Thyroid gland (tissue), 4 donors: ENCODE measurements at regions not wholly inside any gene's neighbourhood (a gene's known extent, or its start where the extent isn't known, plus 50 kb on each side); places are given as distances from the start of the nearest gene placed in this dataset.
"Not testable (repeated sequence)": the region's sequence is repeated elsewhere in the genome, so short reads cannot be mapped to it uniquely, and the experiment has no call there.

ENCODE experiments used
- DNase-seq, 2 donors: peaks; one replicate each; pipeline ENCODE4 v3.0.0-alpha.2; 2019
- H3K27ac ChIP-seq, 3 donors: fragments of 200-600 bp; sonication (generic); 1 replicate in 2 of 3; 2 replicates in 1 of 3; pipeline ENCODE4 v1.5.1; 2016 to 2019; ENCODE audit warnings: mild to moderate bottlenecking in 1 of 3, moderate library complexity in 1 of 3
- H3K27me3 ChIP-seq: fragments of 200-600 bp; sonication (generic); one replicate; pipeline ENCODE4 v1.5.1; 2019
- H3K36me3 ChIP-seq, 2 donors: fragments of 200-600 bp; sonication (generic); one replicate each; pipeline ENCODE4 v1.5.1; 2016 to 2019
- H3K4me1 ChIP-seq, 2 donors: fragments of 200-600 bp; sonication (generic); one replicate each; pipeline ENCODE4 v1.5.1; 2017 to 2019
- H3K4me3 ChIP-seq, 3 donors: fragments of 200-600 bp; sonication (generic); replicated peaks in 1 of 3; 1 replicate in 2 of 3; 2 replicates in 1 of 3; pipeline ENCODE4 v1.5.1; 2016; ENCODE audit warnings: mild to moderate bottlenecking in 1 of 3
- H3K9me3 ChIP-seq: fragments of 200-600 bp; sonication (generic); one replicate; pipeline ENCODE4 v1.5.1; 2017
- POLR2A ChIP-seq, 2 donors: fragments of 450-650 bp; IDR thresholded peaks; one replicate each; pipeline ENCODE4 v1.6.1; 2017; ENCODE audit warnings: antibody characterized with exemption in 2 of 2, mild to moderate bottlenecking in 2 of 2, moderate library complexity in 1 of 2
- WGBS, 2 donors: methylation state at CpG; one replicate each; pipeline ENCODE4 v1.1.5; 2017; 5-methylcytosine and 5-hydroxymethylcytosine counted together
- intact Hi-C: fragments of 100-400 bp; cut with DNase I; formaldehyde crosslinking; loops from one replicate; pipeline ENCODE4 v1.15.1; 2023
- TF ChIP-seq, protein P1 (sequence below), 6 experiments: fragments of 200-600 bp in 3 of 6; fragments of 450-650 bp in 3 of 6; sonication (generic) in 3 of 6; IDR thresholded peaks; one replicate each; pipeline ENCODE4 v1.5.1; 2016 to 2019; ENCODE audit warnings: antibody characterized with exemption in 6 of 6, mild to moderate bottlenecking in 2 of 6, inconsistent platforms in 1 of 6, moderate library complexity in 1 of 6

DNA sequence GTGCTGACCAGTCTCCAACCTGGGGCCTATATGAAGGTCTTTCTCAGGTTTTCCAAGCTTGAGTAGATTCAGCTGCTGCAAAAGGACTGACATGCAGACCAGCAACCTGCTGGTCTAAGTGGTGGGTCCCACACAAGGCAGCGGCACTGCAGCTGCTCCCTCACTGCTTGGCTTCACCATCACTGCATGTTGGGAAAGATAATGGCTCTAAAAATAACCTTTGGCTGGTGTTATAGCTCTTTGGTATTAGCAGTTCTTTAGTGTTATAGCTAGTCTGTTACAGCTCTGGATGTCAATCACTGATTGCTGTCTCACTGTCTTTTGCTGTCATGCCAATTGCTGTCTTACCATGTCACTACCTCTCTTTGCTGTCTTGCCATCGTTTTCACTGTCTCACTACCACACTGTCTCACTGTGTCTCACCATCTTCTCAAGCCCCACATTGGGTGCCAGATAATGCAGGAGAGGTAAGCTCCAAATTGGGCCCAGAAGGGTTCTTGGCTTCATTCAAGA, 726.4 kb downstream of the TENT5A start:
- Histone ChIP-seq H3K27ac (no peak overlapping the region), H3K4me3 (no peak overlapping the region), H3K27me3 (no peaks in the 10 kb centered on the region), H3K36me3 (no peaks in the 10 kb centered on the region), H3K9me3 (no peaks in the 10 kb centered on the region), H3K4me1 (no peaks in the 10 kb centered on the region)
- no peak for DNase-seq
- TF ChIP-seq, protein P1, sequence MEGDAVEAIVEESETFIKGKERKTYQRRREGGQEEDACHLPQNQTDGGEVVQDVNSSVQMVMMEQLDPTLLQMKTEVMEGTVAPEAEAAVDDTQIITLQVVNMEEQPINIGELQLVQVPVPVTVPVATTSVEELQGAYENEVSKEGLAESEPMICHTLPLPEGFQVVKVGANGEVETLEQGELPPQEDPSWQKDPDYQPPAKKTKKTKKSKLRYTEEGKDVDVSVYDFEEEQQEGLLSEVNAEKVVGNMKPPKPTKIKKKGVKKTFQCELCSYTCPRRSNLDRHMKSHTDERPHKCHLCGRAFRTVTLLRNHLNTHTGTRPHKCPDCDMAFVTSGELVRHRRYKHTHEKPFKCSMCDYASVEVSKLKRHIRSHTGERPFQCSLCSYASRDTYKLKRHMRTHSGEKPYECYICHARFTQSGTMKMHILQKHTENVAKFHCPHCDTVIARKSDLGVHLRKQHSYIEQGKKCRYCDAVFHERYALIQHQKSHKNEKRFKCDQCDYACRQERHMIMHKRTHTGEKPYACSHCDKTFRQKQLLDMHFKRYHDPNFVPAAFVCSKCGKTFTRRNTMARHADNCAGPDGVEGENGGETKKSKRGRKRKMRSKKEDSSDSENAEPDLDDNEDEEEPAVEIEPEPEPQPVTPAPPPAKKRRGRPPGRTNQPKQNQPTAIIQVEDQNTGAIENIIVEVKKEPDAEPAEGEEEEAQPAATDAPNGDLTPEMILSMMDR (IDR thresholded peaks at IDR 0.05) = no peak
- TF ChIP-seq POLR2A (IDR thresholded peaks at IDR 0.05) = no peak
- intact Hi-C loops = no loop called here
- WGBS, 2 donors = 52 to 80% methylated on average over 2 of the region's 2 CpGs

DNA sequence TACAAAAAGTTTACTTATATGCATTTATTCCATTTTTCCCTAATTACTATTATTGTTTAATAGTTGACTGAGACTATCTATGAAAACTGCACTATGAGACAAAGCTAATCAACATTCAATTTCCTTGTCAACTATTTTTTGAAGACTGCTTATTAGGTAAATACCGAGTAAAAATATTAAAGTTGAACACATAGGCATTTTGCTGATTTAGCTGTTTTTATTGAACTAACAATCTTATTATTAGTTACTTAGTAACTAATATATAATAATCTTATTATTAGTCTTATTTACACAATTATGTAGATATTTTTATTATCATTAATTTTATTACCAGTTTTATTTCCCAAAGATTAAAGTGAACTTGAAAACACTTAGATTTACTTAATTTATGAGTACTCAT, 728.8 kb downstream of the TENT5A start:
- DNase-seq = no peak
- intact Hi-C loops = no loop called here
- H3K27ac ChIP-seq = no peak overlapping the region
- 54 to 97% methylated on average over 1 of the region's 1 CpG for WGBS, 2 donors
- no peak for TF ChIP-seq POLR2A (IDR thresholded peaks at IDR 0.05)
- TF ChIP-seq, protein P1 (IDR thresholded peaks at IDR 0.05) = no peak
- H3K4me1 ChIP-seq = no peaks in the 10 kb centered on the region
- H3K4me3 ChIP-seq = no peak overlapping the region
- H3K9me3 ChIP-seq = no peaks in the 10 kb centered on the region
- H3K27me3 ChIP-seq = no peaks in the 10 kb centered on the region
- no peaks in the 10 kb centered on the region for H3K36me3 ChIP-seq

DNA sequence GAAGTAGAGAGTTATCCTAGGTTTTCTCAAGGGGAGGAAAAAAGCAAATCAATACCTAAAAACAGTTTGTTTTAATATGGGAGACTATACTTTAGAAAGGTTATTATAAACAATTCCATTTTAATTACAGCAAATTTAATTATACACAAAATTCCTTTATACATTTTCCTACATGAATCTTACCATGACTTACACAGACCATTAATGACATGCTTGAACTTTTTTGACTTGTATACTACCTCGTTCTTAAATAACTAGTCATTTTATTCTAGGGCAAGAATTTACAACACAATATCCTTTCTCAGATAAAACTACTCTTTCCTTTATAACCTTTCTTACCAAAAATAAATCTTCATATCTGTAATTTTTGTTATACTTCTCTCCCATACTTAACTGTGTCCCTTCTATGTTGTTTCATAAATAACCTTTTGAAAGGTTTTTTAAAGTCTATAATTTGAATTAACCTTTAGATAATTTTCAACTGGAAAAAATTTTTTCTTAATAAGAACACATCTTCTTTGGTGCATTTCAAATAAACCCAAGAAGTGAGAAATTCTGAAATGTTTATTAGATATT, 729.4 kb downstream of the TENT5A start:
- WGBS, 2 donors = 58 to 69% methylated on average over 1 of the region's 1 CpG
- Histone ChIP-seq H3K4me3 (no peak overlapping the region), H3K9me3 (no peaks in the 10 kb centered on the region), H3K36me3 (no peaks in the 10 kb centered on the region), H3K27ac (no peak overlapping the region), H3K27me3 (no peaks in the 10 kb centered on the region), H3K4me1 (no peaks in the 10 kb centered on the region)
- TF ChIP-seq, protein P1 (IDR thresholded peaks at IDR 0.05) = no peak
- no peak for TF ChIP-seq POLR2A (IDR thresholded peaks at IDR 0.05)
- DNase-seq = no peak
- intact Hi-C loops = no loop called here

DNA sequence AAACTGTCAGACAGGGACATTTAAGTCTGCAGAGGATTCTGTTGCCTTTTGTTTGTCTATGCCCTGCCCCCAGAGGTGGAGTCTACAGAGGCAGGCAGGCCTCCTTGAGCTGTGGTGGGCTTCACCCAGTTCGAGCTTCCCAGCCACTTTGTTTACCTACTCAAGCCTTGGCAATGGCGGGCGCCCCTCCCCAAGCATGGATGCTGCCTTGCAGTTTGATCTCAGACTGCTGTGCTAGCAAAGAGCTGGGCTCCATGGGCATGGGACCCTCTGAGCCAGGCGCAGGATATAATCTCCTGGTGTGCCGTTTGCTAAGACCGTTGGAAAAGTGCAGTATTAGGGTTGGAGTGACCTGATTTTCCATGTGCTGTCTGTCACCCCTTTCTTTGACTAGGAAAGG, 734.9 kb downstream of the TENT5A start:
- 87 to 92% methylated on average over 6 of the region's 6 CpGs for WGBS, 2 donors
- intact Hi-C loops = not testable (repeated sequence)

DNA sequence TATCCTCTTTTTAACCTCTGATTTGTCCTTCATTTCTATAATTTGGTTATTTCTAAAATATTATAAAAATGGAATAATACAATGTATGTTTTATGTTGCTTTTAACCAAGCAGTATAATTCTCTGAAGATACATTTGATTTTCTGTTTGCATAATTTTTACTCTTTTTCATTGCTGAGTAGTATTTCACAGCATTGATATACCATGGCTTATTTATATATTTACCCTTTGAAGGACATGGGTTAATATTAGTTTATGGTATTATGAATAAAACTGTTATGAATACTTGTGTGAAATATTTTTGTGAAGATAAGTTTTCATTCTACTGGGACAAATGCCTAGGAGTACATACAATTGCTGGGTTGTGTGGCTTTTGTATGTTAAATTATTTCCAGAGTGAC, 748.6 kb downstream of the TENT5A start:
- H3K27me3 ChIP-seq = no peaks in the 10 kb centered on the region
- no peaks in the 10 kb centered on the region for H3K4me1 ChIP-seq
- intact Hi-C loops = no loop called here
- no peak overlapping the region for H3K4me3 ChIP-seq
- no peak overlapping the region for H3K27ac ChIP-seq
- TF ChIP-seq POLR2A (IDR thresholded peaks at IDR 0.05) = no peak
- TF ChIP-seq, protein P1 (IDR thresholded peaks at IDR 0.05) = no peak
- H3K9me3 ChIP-seq = no peaks in the 10 kb centered on the region
- no peak for DNase-seq
- H3K36me3 ChIP-seq = no peaks in the 10 kb centered on the region

More for the DNA sequence above, 734.9 kb downstream of the TENT5A start:
- not testable (repeated sequence) for DNase-seq, H3K4me3 ChIP-seq, H3K4me1 ChIP-seq, H3K36me3 ChIP-seq, H3K27me3 ChIP-seq, H3K27ac ChIP-seq, H3K9me3 ChIP-seq
